Stimulated activated CD4-positive, alpha-beta T cell treated with anti-CD3 and anti-CD28 coated beads, Interleukin-15, amount 100 ng/mL, for 48 hours (primary cell): ENCODE measurements at regions not wholly inside any gene's neighbourhood (a gene's known extent, or its start where the extent isn't known, plus 50 kb on each side); places are given as distances from the start of the nearest gene placed in this dataset.
"Not testable (repeated sequence)": the region's sequence is repeated elsewhere in the genome, so short reads cannot be mapped to it uniquely, and the experiment has no call there.

Experiments
- DNase-seq, 2 donors: peaks; one replicate each; pipeline ENCODE4 v3.0.0-alpha.2; 2020; ENCODE audit warnings: low read depth in 2 of 2

DNA sequence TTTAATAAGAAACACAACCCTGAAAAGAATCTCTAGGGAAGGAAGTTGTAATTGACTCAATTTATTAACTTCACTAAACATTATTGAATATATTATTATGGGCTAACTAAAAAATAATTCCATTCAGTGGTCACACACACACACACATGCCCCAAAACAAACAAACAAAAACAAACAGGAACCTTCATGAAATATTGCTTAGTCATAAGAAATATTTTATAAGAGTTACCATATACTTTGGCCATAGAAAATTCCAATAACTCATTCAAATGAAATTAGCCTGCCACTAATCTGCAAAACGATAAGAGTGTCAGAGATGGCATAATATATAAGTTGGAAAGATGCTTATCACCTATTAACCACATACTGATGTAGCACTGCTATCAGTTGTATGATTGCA lies 268.4 kb upstream of the AMIGO2 start:
- no peak for DNase-seq

DNA sequence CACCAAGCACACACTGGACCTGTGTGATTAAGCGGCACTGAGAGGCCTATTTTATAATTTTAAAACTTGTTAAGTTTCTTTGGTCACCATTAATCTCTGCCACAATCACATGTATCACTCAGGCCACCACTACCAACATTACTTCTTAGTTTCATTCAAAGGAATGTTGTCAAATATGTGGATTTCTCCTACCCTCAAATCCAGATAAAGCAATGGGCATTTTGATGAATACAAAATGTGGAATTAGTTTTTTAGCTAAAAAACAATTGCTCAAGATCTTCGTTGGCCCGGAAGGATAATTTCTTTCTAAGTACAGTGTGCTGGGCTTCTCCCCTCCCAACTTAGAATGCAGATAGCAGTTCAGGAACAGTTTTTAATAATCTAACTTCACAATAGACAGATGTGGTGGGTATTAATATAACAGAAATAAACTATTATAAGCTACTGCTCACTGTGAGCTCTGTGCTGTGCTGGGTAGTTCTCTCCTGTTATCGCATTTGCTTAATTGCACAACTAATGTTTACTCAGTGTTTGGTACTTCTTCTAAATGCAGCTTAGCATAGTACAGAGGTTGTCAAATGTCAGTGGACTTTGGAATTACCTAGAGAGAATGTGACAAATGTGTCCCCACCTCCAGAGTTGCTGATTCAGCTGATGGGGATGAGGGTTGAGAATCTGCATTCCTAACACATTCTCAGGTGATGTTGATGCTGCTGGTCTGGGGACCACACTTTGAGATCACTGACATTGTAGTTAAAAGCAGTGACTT lies 266.7 kb upstream of the AMIGO2 start:
- DNase-seq: no peak

DNA sequence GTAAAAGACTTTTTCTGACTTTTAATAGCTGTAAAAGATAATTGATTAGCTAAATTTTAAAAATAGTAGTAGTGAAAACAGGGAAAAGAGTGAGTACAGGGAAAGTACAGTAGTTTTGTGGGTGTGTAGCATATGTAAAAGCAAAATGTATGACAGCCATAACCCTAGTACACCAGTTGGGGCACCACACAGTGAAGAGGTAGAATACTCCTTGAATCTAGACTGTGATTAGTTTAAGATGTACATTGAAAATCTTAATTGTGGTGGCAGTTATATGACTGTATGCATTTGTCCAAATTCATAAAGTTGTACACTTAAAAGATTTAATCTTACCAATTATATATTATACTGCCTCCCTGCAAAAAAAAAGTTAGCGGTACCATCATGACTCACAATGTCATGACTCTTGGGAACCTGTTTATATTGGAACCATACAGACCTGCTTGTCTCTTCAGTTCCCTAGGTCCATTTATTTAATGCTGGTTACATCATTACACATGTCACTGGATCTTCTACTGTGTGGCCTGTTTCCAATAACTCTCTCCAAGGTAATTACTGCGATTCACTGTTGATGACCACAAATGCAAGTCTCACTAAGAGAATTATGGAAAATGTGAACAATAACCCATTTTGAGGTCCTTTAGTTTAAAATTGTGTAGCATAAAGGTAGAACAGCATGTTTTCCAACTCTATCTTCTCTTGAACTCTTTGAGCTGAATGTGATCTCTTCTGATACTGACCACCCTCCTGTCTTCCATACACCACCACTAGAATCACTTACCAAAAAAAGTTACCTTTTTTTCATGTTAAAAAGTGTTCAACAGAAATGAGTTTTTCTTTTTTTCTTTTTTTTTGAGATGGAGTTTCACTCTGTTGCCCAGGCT lies 264.2 kb upstream of the AMIGO2 start:
- no peak for DNase-seq

DNA sequence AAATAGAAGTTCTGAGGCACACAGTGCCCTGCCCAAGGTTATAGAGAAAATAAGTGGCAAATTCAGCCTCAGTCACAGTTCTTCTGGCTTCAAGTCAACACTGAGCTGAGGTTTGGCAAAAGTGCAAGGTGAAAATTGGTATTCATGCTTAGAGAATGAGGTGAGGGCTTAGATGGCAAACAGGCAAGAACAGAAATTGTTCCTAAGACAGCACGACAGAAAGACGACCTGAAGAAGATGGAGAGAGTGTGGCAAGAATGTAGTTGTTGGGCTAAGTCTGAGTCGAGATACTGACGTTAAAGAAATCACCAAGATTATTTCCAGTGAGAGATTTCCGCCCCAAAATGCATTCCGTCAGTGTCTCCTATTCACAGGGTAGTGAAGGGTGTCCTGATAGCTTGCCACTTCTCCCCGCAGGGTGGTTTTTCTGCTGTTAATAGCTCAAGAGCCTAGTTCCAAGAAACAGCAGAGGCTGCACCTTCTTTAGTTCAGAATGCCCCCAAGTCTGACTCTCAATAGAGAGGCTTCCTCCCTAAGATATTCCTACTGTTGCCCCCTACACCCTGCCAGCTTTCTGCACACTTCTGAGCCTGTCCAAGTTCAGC lies 260.8 kb upstream of the AMIGO2 start:
- DNase-seq: no peak

DNA sequence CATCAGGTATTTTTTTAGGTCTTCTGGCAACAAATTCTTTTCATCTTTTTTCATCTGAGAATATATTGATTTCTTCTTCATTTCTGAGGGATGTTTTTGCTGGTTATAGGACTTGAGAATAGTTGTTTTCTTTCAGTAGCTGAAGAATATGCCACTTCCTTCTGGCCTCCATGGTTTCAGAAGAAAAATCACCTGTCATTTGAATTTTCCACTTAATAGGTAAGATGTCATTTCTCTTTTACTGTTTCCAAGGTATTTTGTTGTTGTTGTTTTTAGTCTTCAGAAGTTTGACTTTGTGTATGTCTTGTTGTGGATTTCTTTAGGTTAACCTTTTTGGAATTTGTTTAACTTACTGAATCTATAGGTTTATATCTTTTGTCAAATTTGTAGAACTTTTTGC lies 257.8 kb upstream of the AMIGO2 start:
- DNase-seq: no peak

DNA sequence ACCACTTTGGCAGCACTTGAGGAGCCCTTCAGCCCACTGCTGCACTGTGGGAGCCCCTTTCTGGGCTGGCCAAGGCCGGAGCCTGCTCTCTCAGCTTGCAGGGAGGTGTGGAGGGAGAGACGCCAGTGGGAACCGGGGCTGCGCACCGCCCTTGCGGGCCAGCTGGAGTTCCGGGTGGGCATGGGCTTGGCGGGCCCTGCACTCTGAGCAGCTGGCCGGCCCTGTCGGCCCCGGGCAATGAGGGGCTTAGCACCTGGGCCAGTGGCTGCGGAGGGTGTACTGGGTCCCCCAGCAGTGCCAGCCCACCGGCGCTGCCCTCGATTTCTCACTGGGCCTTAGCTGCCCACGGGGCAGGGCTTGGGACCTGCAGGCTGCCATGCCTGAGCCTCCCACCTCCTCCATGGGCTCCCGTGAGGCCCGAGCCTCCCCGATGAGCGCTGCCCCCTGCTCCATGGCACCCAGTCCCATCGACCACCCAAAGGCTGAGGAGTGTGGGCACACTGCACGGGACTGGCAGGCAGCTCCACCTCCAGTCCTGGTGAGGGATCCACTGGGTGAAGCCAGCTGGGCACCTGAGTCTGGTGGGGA lies 253.6 kb upstream of the AMIGO2 start:
- not testable (repeated sequence) for DNase-seq

DNA sequence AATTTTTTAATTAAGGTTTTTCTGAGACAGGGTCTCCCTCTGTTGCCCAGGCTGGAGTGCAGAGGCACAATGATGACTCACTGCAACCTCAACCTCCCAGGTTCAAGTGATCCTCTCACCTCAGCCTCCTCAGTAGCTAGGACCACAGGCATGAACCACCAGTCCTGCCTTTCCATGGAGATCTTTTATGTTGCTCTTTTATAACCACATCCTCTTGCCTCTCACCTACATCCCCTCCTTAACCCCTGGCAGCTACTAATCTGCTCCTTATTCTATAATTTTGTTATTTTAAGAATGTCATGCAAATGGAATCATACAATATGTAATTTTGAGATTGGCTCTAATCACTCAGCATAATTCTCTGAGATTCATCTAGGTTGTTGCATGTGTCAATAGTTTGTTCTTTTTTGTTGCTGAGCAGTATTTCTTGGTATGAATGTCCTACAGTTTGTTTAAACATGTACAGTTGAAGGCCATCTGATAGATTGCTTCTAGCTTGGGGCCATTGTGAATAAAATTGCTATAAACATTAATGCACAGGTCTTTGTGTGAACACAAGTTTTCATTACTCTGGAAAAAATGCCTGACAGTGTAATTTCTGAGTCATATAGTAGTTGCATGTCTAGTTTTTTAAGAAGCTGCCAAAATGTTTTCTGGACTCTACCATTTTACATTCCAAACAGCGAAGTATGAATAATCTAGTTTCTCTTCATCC lies 249.2 kb upstream of the AMIGO2 start:
- no peak for DNase-seq

DNA sequence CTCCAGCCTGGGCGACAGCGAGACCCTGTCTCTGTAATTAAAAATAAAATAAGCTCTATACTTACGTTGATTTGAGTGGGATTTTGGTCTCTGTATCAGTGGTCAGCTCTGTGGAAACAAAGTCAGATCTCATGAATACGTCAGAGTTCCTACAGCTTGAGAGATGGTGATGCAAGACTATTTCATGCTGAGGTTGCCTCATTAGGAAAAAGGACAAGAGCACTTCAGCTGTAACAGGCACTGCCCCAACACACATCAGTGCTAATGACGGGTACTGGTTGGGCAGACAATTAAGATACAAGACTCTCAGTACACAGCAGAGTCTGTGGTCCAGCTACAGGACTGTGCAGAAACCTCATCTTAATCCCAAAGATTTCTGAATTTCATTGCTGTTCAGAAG lies 246.4 kb upstream of the AMIGO2 start:
- no peak for DNase-seq

DNA sequence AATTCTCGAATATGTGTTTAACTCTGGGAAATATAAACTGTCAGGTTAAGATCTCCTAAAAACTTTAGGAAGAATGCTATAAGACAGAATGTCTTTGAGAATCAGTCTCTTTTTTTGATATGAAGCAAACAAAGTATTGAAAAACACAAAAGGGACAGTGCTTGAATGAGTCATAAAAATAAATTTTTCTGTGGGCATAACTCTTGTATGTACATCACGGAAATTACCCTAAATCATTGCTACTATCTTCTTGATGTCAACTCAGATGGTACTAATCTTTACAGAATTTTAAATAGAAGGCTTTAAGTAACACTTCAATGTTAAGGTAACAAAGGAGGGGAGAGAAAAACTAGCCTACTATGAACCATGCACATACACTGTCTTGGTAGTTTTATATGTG lies 244.0 kb upstream of the AMIGO2 start:
- DNase-seq: no peak

DNA sequence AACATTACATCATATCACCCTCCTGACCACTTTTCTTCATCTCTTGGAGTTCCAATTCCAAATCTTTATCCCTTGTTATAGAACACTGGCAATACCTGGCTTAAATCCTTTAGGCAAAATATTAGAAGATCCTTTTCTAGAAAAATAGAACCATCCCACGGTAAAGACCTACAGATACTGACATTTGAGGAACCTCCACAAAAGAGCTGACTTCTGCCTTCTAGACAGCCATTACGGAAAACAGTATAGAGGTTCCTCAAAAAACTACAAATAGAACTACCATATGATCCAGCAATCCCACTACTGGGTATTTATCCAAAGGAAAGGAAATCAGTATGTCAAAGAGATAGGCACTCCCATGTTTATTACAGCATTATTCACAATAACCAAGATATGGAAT lies 241.7 kb upstream of the AMIGO2 start:
- no peak for DNase-seq

DNA sequence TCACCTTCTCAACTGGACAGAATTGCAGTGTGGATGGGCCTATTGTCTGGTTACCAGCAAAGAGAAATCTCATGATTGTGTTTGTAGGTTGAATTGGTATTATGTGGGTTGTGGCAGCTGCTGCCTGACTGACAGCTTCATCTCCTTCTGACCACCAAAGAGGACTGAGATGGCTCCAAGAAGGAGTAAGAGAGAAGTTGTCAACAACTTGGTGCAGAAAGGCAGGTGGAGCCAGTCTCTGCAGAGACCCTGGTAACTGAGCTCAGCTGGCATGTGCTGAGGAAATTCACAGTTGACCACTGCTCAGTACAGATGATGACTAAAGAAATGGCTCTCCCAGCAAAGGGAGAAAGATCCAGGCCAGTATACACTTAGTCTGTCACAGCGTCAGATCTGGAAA lies 240.0 kb upstream of the AMIGO2 start:
- DNase-seq: no peak

DNA sequence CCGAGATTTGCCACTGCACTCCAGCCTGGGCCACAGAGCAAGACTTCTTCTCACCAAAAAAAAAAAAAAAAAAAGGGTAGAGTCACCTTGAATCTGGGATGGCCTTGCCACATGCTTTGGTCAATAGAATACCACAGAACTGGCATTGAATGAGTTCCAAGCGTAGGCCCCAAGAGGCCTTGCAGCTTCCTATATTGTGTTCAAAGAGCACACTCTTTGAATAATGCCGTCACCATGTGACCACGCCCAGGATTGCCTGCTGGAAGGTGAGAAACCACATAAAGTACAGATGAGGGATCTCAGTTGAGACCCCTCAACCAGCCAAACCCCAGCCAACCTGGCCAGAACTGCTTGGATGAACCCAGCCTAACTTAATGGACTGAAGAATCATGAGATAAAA lies 239.2 kb upstream of the AMIGO2 start:
- DNase-seq: no peak

DNA sequence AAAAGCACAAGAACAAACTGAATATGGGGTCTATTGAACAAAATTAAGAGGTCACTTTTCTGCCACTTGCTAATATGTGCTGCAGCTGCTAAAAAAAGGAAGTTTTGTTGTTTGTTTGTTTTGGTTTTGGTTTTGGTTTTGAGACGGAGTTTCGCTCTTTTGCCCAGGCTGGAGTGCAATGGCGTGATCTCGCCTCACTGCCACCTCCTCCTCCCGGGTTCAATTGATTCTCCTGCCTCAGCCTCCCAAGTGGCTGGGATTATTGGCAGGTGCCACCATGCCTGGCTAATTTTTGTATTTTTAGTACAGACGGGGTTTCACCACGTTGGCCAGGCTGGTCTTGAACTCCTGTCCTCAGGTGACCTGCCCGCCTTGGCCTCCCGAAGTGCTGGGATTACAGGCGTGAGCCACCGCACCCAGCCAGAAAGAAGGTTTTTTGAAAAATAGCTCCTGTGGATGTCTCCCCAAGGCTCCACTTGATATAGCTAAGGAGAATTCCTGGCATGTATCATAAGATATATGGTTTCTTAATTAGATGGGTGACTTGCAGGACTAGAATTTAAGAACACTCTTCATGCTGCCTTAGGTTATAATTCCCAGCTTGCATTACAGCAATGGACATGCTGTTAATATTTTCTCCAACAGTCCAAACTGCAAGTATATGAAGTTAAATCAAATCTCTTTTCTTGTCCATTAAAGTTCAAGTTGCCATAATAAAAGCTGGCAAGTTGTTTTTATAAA lies 237.6 kb upstream of the AMIGO2 start:
- no peak for DNase-seq

DNA sequence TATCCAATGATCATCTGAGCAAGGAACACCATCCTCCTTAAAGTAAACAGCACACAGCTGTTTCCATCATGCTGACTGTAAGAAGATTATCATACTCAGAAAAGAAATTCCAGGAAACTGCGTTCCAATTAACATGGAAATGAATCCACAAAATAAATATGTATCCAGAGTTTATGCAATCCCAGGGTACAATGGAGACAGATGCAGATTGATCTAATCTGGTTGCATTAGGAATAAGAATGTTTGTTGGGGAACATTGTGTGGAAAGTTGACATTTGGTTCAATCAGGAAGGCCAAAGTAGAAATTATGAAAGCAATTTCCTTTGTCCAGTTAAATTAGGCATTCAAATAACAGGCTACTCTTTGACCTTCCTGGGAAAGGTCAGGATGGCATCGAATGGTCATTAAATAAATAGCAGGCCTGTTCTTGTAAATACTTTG lies 236.9 kb upstream of the AMIGO2 start:
- no peak for DNase-seq

DNA sequence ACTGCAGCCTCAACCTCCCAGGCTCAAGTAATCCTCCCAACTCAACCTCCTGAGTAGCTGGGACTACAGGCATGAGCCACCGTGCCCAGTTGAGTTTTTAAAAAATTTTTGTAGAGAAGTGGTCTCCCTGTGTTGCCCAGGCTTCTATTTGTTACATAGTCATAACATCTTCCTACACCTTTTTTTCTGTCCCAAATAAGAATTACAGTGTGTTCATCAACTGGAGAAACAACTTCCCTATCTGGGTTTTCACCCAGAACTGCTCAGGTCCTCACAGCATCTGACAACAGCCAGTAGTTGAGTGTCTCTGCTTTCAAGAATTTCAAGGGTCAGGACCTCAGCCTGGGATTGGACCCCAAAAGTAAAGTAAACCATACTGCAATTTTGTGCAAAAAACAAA lies 235.2 kb upstream of the AMIGO2 start:
- DNase-seq: no peak

DNA sequence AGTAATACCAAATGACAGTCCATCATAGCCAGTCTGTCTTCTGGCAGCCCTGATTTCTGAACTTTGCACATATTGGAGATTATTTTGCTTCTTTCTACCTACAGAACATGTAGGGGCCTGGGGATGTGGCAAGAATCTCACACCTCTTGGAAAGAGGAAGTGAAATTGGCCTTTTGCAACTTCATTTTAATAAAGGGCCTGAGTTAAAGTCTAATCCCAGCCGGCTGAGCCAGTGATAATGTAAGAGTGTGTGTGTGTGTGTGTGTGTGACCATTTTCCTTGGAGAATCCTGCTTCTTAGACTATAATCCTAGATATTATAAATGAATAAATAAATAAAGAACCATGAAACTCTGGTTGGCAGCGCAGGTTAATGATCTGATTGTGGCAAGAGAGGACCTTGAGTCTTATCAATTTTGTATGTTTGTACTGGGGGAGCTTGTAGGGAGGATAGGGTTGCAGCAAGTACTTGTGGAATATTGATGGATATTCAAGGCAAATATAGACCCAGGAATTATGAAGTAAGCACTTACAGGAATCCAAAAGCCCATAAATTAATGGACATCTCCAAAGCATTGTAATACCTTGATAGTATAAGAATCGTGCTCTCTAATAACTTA lies 233.2 kb upstream of the AMIGO2 start:
- DNase-seq: no peak

DNA sequence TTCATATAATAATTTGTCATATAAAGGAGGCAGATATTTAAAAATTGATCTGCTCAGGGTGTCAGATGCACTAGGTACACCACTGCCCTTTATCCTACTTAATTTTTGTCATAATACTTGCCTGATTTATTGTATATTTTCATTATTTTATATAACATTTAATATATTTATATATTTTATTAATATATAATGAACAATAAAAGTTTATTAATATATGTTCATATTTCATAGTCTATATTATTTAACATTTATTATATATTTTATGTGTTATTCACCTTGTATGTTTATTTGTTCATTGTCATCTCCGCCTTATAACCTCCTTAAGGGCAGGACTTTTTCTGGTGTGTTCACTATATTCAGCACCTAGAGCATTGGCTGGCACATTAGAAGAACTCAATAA lies 232.4 kb upstream of the AMIGO2 start:
- no peak for DNase-seq

DNA sequence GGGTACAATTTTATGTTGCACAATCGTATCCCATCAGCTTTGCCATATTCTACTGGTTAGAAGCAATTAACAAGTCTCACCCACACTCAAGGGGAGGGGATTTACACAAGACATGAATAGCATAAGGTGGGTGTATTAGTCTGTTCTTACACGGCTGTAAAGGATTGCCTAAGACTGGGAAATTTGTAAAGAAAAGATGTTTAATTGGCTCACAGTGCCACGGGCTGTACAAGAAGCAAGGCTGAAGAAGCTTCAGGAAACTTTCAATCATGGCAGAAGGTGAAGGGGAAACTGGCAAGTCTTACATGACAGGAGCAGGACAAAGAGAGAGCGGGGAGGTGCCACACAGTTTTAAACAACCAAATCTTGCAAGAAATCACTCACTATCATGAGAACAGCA lies 231.8 kb upstream of the AMIGO2 start:
- no peak for DNase-seq

DNA sequence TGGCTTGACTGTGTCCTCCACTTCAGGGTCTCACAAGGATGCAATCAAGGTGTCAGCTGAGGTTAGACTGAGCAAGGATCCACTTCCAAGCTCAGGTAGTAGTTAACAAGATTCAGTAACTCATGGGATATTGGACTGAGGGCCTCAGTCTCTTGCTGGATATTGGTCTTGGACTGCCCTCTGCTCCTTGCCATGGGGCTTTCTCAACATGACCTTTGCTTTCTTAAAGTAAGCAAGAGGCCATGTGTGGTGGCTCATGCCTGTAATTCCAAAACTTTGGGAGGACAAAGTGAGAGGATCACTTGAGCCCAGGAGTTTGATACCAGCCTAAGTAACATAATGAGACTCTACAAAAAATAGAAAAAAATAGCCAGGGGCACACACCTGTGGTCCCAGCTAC lies 231.3 kb upstream of the AMIGO2 start:
- no peak for DNase-seq

DNA sequence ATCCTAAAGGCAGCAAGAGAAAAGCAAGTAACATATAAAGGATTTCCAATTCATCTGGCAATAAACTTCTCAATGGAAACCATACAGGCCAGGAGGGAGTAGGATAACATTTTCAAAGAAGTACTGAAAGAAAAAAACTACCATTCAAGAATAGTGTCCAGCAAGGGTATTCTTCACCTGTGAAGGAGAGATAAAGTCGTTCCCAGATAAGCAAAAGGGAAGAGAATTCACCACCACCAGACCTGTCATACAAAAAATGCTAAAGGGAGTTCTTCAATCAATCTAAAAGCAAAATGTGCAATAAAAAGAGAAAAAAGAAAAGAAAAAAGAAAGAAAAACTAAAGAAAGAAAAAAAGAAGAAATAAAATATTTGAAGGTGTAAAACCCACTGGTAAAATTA lies 228.9 kb upstream of the AMIGO2 start:
- no peak for DNase-seq
